HEK293T (cell line): ENCODE measurements at regions not wholly inside any gene's neighbourhood (a gene's known extent, or its start where the extent isn't known, plus 50 kb on each side); places are given as distances from the start of the nearest gene placed in this dataset.

Source experiments
- BHLHE40 ChIP-seq: fragments of 450-650 bp; IDR thresholded peaks from 2 replicates; pipeline ENCODE4 v1.6.1; 2016; ENCODE audit warnings: mild to moderate bottlenecking, moderate library complexity, borderline replicate concordance
- CTBP1 ChIP-seq: fragments of 450-650 bp; IDR thresholded peaks from 2 replicates; pipeline ENCODE4 v1.6.1; 2016; ENCODE audit warnings: borderline replicate concordance
- FOXK2 ChIP-seq: fragments of 450-650 bp; IDR thresholded peaks from 2 replicates; pipeline ENCODE4 v1.6.1; 2016; ENCODE audit warnings: mild to moderate bottlenecking
- LEF1 ChIP-seq: fragments of 450-650 bp; IDR thresholded peaks from 2 replicates; pipeline ENCODE4 v1.6.1; 2017; ENCODE audit warnings: mild to moderate bottlenecking, borderline replicate concordance
- NFRKB ChIP-seq: fragments of 450-650 bp; IDR thresholded peaks from 2 replicates; pipeline ENCODE4 v1.6.1; 2016; ENCODE audit warnings: mild to moderate bottlenecking, moderate library complexity
- SP1 ChIP-seq: fragments of 450-650 bp; IDR thresholded peaks from 2 replicates; pipeline ENCODE4 v1.6.1; 2017
- SUZ12 ChIP-seq: fragments of 450-650 bp; IDR thresholded peaks from 2 replicates; pipeline ENCODE4 v1.6.1; 2016; ENCODE audit warnings: mild to moderate bottlenecking
- TARDBP ChIP-seq: fragments of 450-650 bp; IDR thresholded peaks from 2 replicates; pipeline ENCODE4 v1.6.1; 2016
- ZNF384 ChIP-seq: fragments of 450-650 bp; IDR thresholded peaks from 2 replicates; pipeline ENCODE4 v1.6.1; 2016

DNA sequence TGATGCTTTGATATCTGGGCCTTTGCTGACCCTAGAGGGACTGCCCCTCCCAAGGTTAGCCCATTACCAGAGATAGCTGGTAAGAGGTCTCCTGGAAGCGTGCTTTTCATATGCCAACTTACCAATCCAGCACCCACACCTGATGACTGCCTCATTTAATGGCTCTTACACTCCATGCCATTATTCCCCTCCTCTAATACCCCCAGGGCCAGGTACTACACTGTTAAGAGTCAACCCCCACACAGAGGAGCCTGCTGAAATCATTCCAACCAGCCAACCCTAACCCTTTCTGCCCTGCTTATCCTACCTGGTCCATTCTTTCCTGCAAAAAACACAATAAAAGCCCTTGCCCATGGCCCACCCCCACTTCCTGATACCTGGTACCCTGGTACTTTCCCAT is 736.8 kb upstream of the SLC35B3 start:
- TF ChIP-seq TARDBP (no peak), SUZ12 (no peak), ZNF384 (no peak), FOXK2 (no peak), SP1 (no peak), CTBP1 (no peak), BHLHE40 (no peak), NFRKB (no peak), LEF1 (no peak)
